NCI-H1417 treated with DMSO at 0.1 percent for 48 hours (cell line): ENCODE measurements at regions not wholly inside any gene's neighbourhood (a gene's known extent, or its start where the extent isn't known, plus 50 kb on each side); places are given as distances from the start of the nearest gene placed in this dataset.

Experiments
- DNase-seq: peaks from one replicate; lab custom pipeline; 2025; lab: John Stamatoyannopoulos, UW

DNA sequence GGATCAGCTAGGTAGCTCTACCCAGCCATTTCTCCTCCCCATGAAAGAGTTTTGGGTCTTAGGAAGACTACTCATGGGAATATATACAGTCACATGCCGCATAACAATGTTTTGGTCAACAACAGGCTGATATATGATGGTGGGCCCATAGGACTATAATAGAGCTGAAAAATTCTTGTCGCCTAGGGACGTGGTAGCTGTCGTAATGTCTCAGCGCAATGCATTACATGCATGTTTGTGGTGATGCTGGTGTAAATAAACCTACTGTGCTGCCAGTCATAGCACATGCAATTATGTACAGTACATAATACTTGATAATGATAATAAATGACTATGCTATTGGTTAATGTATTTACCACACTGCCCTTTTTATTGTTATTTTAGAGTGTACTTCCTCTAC is 78.2 kb upstream of the DLX6 start:
- no peak for DNase-seq

DNA sequence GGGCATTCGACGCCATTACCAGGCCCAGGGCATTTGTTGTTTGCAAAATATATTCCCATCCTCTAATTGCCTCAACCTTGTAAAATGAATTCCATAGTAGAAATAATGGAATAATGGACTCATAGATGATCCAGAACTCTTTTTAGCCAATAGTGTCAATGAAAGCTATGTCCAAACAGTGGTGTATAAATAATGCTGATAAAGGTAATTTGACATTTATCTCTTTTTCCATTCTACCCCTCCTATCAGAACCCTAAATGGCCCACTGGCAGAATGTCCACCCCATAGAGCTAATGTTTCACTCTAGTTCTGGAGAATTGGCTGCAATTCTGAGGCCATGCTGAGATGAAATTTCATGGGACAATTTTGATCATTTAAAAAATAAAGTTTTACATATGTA is 76.4 kb upstream of the DLX6 start:
- DNase-seq: no peak

DNA sequence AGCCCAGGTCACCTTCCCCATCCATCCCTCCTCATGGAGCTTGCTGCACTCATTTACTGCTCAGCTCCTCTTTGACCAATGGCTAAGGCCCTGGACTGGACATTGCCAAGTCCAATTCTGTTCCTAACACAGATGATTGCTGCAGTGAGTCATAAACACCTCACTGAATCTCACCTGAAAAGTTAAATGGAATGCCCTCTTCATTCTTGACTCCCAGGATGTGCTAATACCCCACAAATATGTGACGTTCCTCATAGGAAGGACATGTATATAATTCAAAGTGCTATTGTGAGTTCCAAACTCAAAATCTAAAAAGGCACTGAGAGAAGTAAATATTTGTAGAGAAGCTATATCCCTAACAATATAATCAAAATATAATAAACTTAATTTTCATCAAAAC is 73.5 kb upstream of the DLX6 start:
- DNase-seq: no peak

DNA sequence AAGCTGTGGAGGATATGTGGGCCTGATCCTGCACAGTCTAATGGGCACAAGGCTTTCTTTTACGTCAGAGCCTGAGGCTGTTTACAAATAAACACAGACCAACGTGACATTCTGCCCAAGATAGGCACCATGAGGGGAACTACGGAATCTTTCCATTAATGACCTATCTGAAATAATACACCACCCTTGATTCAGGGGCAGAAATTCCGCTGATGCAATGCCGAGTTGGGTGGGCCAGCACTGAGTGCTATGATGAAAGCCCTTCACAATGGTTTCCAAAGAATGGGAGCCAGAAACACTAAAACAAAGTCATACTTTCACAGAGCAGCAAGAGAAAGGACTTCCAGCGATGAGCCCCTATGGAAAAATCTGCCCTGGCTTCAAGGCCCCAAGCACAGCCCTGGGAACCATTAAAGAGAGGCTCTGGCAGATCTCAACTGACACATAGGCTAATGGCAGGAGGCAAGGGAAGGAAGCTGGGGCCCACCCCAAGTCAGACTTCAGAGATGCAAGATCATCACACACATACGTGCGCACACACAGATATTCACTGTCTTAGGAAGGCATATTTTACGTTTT is 72.2 kb upstream of the DLX6 start:
- DNase-seq: no peak

DNA sequence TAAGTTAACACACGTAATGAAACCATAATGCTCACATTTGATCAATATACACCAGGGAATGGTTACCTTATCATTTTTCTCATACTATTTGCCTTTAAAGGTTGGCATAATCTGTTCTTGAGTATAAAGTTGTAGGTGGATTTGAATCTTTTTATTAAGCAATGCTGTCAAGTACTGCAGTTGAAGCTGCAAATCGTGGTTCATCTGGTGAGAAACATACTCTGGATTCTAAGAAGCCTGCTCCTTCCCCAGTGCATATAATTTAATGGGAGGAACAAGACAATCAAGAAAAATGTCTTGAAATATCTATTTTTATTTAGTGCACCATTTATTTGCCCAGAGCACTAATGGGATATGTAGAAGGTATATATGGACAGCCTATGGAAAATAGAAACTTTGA is 68.7 kb upstream of the DLX6 start:
- DNase-seq: no peak

DNA sequence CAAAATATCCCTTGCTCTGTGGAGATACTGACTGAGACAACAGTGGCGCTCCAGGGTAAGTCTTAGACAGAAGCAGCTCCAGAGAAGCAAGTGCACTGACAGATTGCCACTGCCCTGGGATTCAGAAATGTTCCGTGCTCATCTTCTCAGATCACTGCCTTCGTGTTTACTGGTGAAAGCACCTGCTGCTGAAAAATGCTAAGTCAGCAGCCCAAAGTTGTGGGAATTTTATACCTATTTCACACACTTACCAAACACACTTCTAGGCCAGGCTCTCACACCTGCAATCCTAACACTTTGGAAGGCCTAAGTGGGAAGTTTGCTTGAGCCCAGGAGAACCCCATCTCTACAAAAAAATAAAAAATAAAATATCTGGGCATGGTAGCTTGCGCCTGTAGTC is 63.2 kb upstream of the DLX6 start:
- DNase-seq: no peak

DNA sequence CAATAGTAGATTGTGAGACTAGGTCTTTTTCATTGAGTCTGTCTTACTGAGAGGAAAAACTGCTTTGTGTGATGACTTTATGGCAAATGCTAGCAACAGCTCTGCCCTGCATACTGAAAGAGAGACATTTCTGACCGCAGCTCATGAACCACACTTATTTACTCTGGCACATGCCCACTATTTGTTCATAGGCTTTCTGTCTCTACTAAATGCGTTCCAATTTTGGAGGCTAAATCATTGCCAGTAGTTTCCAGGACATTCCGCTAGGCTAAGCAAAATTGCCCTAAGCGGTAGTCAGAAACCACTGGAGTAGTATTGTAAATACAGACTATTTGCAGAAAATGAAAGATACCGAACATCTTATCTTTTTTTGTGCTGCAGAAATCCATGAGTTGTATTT is 55.6 kb upstream of the DLX6 start:
- DNase-seq: no peak

DNA sequence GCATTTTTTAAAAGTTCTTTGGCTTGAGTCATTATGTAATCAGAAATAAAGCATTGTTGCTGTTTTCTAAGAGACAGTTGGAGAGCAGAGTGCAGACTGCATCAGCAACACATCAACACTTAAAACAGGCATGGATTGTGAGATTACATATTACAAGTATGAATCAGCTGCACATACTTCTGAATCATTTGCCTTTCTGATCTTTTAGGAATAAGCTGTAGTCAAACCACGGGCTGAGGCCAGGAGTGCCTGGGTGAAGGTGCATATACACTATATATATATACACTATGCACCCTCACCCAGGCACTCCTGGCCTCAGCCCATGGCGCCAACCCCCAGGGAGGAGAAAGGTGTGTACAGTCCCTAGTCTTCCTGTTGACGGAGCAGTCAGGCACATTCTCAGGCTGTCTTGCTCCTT is 52.4 kb upstream of the DLX6 start:
- no peak for DNase-seq

DNA sequence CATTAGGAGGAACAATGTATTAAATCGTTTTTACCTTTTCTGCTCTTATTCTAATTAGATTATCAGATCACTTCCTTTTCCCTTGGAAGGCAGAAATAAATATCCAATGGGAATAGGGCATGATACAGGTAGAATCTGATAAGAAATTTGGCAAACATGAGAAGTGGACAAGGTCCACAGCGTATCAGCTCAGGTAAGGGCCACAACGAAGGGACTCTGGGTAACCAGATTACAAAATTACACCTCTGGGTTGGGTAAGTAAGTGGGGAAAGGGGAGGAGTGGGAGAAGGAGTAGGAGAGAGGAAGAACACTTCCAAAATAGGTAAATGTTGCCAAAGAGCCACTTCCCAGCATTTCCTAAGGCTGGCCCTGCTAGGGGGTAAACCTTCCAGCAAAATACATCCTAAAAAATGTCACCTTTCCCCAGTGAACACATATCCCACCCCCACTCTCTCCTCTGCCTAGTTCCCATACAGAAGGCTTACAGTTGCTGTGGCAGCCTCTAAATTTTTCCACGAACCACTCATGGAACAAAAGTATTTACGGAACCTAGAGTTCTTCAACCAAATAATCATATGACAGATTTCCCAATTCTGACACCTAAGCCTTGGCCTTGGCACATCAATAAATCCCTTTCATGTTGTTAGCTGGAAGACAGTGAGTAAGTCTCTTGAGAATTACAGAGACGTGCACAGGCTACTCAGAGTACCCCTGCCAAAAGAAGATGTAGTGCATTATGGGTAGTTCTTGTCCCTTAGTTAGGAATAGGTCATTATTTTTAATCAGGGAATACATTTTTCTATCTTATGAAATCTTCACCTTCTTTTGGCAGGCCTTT is 51.5 kb upstream of the DLX6 start:
- DNase-seq: no peak
